Stimulated activated CD4-positive, alpha-beta T cell treated with anti-CD3 and anti-CD28 coated beads, Interleukin-15, amount 100 ng/mL, for 48 hours (primary cell): ENCODE measurements at regions not wholly inside any gene's neighbourhood (a gene's known extent, or its start where the extent isn't known, plus 50 kb on each side); places are given as distances from the start of the nearest gene placed in this dataset.

Source experiments
- DNase-seq, 2 donors: peaks; one replicate each; pipeline ENCODE4 v3.0.0-alpha.2; 2020; ENCODE audit warnings: low read depth in 2 of 2

DNA sequence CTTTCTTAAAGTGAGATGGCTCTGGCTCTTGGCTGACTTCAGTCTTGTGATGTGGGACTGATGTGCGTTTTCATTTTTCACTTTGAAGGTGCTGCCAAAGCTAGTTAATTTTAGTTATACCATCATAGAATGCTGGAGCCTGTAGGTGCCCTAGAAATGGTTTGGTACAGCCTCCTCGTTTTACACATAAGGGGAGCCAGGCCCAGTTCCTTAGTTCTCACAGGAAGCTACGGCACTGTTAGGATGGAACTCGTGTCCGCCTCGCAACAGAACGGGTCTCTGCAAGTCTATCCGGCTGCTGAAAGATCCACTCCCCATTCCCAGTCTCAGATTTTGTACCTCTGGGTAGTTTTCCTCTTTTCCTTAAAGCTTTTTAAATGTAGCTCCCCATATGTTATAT is 173.2 kb upstream of the PRPS1L1 start:
- DNase-seq = no peak

DNA sequence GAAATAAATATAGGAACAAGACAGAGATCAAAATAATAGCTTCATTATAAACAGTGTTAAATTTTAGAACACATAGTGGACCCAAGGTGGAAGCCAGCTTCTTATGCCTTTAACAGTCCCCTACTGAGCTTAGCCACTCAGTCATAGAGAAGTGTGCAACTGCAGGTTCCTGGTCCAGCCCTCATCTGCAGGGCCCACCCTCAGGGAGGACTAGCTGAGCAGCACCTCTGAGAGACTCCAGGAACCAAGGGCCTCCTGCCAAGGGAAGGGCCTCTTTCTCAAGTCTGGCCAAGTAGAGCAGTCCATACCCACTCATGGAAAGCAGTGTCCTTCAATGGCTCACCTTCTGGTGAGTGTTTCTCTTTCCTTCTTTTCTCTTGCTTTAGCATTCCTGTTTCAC is 173.7 kb upstream of the PRPS1L1 start:
- DNase-seq = no peak

DNA sequence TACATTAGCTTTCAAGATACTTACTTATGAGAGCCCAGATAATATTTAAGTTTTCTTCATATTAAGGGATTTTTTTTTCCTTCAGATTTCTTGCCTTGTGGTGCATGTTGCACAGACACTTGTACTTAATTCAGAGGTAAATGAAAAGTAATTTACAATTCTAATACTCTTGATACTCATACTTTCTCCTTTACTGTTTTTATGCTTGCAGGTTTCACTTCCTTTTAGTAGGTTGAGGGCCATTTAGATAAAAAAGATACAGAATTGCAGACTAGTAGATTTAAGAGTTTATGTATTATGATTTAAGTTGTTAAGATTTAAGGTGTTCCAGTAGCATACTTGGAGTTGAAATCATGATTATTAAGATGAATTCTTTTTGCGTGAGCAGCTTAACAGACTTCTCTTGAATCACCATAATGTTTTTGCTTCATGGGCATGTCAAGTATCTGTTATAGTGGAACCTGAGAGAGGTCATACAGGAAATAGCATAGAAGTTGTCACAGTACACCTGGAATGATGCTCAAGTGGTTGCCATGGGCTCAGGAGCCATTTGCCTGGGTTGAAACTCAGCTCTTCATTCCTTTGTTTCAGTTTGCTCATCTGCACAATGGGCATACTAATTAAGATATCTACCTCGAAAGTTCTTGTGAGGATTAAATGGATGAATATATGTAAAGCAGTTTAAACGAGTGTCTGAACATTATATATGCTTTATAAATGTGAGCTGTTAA is 174.8 kb upstream of the PRPS1L1 start:
- no peak for DNase-seq

DNA sequence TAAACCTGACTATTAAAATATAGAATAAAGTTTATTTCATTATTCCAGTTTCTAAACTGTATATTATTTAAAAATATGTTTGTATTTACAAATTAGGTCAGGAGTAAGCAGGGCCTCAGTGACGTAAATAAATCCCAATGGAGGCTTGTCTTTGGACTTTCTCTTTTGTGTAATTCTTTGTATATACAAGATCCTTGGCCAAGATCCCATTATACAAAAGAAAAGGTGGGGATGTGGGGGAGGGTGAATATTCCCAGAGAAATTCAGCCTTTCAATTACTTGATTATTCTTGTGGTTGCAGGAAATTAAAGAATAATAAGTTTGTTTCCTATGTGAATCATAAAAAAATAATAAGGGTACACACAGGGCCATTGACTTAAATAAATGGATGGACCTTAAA is 178.7 kb upstream of the PRPS1L1 start:
- no peak for DNase-seq

DNA sequence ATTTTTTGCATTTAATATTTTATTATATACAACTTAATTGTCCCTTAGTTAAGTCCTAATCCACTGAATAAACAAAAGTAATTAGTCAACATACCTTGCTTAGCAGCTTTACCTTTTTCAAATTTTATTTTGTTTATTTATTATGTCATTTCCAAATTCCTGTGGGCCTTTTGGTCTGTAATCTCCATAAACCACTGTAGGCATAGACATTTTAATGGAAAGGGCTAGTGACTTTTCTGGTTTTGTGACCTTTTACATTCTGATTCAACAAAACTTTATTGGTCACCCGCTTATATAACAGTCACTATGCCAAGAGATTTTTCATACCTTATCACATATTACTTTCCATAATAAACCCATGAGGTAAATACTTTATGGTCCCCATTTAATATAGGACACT is 181.3 kb upstream of the PRPS1L1 start:
- DNase-seq = no peak

DNA sequence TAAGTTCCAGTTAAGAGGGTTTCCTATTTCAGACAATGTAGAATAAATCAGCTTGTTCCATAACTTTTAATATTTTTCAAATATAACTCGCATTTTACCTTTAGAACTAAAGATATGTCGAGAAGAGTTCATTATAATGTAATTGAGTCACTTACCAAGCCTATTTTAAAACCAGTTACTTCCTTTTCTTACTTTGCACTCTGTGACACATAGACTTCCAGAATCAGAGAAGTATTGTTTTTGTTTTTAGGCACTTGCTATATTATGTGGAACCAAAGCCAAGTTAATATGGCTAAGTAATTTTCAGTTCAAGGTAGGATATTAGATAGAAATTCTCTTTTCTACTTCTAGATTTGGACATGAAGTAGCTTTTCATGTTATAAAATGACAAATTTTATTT is 182.7 kb upstream of the PRPS1L1 start:
- no peak for DNase-seq

DNA sequence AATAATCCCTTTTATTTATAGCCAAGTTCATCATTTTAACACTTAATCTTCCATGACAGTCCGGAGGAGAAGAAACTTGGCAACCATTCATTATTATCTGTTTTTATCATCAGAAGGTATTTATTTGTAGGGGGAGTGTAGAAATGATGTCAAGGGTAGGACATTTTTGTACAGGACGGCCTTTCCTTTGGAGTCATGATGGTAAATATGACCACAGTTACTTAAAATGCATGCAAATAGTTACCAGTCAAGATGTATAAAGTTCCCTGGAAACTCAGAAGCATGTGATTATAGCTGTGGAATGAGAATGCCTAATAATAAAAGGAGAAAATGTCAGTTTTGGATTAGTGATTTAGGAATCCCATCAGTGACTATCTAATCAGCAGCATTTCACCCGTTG is 183.1 kb upstream of the PRPS1L1 start:
- DNase-seq = no peak

DNA sequence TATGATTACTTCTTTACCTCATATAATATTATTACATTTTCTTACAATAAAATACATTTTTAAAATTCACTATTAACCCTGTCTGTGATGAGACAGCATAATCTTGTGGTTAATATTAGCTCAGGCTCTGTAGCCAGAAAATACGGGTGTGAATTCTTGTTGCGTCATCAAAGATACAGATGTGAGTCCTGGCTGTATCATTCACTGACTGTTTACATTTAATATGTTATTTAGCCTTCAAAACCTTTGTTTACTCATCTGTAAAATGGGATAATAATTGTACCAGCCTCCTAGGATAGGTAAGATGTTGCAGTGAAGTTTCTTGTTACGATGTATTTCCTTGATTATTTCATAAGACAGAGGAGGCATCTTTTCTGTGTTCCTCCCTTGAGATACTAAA is 184.7 kb upstream of the PRPS1L1 start:
- no peak for DNase-seq

DNA sequence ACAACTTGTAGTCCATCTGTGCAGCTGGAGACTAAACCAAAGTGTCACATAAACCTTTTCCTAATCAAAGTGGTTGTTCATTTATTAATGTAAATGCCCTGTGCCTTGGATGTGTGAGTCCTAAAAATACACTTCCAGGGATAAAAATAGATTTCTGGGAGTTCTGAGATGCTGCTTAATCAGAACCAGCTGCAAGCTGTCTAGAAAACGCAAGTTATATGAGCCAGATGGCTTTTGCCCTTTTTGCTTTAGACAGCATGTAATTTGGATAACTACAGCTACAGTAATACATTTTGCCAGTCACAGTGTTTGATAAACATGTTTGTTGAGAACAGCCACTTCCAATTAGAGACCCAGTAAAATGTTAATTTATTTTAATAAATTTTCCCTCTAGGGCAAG is 185.1 kb upstream of the PRPS1L1 start:
- no peak for DNase-seq

DNA sequence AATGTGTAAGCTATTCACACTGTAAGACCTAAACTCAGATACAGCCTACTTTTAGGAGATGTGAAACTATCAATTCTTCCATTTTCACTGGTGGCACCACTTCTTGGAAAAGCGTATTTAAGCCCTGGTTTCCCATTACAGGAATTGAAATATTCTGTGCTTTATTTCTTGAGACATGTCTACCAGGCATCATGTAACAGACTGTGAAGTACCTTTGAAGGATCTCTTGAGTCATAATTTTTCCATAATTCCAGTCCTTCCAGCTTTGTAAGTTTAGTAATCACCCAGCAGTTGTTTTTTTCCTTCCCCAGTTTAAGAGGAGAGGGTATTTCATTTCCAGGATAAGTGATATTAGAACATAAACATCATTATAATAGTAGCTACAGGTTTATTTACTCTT is 186.0 kb upstream of the PRPS1L1 start:
- DNase-seq = no peak

DNA sequence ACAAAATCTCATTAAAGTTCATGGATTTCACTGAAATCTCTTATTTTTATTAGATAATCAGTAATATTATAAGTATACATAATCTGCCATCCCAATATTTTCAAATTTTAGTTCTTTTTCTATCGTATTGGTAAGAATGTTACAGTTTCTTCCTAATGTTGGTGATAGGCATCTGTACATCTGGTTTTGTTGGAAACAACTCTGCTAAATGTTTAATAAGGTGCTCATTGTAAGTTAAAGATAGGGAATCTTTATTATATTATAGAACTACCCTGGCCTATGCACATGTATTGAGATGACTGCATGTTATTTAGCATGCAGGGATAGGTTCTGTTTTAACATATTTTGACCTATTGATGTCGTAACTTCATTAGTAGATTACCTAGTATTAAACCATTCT is 188.6 kb upstream of the PRPS1L1 start:
- DNase-seq = no peak

DNA sequence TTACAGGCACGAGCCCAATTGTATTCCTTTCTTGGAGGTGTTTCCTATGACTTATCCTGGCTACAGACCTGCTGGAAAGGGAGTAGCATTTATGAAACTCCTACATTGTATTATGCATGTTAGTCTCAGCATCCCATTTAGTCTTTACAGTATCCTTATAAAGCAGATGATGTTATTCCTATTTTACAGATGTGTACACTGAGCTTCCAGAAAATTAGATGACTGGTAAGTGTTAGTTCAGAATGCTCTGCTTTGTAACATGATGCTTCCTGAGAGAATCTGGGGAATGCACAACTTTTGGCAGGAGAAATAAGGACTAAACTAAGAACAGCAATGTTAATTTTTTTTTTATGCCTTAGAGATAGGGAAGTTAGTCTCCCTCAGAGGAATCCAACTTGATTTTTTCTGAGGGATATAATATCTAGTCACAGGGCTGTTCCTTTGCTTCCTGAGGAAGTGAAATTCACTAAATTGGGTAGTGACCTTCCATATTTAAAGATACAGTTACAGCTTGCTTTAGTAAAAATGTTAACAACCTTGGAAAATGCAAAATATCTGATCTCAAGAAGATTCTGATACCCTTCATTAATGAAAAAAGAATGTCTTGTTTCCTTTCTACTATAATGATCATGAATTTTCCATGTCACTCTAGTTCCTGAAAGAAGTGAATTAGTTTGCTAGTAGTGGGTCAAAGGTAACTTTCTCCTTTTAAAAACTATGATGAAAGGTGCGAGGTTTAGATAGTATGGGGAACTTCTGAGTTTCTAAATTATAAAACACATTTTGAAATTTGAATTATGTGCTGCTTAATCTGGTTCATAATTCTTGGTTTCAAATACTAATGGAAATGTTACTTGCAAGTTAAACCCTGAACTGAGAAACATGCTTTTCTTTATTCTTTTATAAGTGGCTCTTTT is 194.0 kb upstream of the PRPS1L1 start:
- DNase-seq = no peak

DNA sequence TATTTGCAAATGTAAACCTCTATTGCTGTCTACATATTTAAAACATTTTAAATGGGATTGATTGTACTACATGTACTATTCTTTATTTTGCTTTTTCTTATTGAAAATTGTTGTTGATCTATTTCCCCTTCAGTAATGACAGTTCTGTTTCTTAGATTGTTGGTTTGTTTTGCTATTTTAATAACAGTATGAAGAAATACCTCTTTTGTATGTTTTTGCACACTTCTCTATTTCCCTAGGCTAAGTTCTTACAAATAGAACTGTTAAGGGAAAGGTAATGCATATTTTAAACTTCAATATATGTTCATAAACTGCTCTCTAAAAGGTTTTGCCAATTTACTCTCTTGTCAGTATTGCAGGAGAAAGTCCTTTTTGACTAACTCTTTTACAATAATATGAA is 195.0 kb upstream of the PRPS1L1 start:
- no peak for DNase-seq

DNA sequence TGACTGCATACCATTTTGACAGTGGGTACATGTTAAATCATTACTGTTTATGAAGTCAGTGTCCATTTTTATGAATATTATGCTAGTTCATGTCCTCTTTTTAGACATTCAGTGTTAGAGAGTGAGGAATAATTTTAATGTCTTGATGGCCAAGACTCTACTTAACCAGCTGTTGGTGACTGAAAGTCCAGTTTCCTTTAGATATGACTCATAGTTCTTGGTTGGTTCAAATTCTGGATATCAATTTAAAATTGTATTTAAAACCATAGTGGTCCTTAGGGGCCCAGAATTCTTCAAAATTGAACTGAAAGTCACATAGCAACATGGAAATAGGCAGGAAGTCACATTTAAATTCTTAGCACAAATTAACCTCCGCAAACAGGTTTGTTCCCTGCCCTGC is 196.5 kb upstream of the PRPS1L1 start:
- no peak for DNase-seq

DNA sequence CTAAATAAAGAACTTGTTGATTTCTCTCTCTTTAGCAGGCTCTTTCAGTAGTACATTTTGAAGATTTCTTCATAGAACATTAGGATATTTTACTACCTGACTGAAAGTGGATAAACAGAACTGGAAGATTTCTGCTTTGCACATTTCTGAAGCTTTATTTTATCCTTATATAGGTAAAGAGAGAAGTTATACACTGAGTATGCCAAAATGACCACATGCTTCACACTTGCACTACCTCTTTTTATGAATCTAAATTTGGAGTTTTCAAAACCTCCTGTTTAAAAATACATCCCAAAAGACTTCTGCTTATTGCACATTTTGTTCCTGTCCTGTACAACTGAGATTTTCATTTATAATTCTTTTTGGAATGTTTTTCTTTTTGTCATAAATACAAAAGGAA is 197.4 kb upstream of the PRPS1L1 start:
- no peak for DNase-seq

DNA sequence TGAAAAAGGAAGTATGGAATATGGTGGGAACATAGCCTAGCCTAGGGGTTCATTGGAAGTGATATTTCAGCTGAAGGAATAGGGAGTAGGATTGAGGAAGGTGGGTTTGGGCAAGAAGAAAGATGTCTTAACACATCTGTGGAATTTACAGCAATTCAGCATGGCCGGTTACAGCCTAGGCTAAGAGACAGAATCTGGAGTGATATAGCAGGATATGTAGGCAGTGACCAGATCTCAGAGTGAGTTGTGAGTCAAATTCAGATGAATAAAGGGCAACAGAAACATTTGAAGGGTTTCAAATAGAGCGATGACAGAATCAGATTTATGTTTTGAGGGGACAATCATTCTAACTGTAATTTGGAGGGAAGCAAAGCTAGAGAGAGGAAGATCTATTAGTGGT is 199.0 kb upstream of the PRPS1L1 start:
- no peak for DNase-seq

DNA sequence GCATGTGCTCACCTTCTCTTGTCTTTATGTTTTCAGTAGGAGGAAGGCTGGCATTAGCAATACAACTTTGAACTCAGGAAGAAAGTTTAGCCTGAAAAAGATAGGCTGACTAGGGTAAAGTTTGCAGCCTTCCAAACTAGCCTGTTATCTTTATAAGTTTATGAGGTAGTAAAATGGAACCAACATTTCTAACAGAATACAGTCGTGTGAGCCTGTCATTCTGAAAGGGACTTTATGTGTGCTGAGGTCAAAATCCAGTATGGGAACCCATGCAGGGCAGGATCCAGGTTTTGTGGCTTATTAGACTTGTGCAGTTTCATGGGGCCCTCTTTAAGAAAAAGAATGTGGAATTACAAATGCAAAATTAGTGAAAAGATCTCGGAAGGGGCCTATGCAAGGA is 201.0 kb upstream of the PRPS1L1 start:
- DNase-seq = no peak

DNA sequence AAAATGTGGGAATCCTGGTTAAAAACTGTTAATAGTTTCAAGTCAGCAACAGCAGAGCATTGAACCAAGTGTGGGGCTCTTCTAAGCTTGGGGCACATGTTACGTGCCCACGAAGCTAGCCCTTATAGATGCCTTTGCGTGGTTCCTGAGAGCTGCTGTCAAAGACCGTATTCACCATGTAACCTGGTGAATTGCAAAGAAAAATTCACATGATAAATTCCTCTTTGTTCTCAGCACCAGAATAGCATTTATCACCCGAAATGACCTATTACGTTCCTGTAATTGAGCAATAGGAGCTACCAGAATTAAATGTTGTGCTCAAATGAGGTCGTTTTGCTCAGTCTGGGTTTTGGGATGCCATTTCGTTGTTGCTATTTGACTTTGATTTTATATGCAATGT is 202.6 kb upstream of the PRPS1L1 start:
- DNase-seq = no peak

DNA sequence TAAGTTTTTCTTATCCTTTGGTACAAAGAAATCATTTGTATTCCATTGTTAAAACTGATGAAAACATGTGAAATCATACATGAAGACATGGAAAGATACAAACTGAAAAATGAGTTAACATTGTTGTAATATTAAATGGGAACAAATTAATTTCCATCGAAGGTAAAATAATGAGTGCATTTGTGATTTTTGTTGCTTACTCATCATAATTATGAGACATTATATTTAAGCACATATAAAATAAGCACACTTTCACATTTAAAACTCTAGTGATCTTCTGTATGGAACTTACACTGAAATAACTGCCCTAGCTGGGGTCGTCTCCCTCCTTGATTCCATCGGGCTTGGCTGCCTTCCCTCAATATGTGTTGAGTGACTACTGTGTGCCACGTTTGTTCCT is 204.2 kb upstream of the PRPS1L1 start:
- DNase-seq = no peak

DNA sequence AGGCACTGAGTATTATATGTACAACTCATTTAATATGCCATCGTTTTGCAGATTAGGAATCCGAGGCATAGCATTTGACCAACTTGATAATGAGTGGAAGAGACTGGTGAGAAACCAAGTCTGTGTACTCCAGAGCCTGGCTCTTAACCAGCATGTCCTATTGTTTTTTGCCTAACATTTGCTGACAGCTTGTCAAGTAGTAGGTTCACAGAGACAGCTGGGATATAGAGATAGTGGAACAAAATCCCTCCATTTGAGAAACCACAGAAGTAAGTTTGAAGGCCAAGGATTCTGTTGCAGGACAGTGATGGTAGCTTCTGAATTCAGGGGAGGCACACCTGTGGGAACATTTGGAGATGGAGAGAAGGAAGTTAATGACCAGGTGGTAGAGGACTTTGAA is 206.9 kb upstream of the PRPS1L1 start:
- DNase-seq = no peak

DNA sequence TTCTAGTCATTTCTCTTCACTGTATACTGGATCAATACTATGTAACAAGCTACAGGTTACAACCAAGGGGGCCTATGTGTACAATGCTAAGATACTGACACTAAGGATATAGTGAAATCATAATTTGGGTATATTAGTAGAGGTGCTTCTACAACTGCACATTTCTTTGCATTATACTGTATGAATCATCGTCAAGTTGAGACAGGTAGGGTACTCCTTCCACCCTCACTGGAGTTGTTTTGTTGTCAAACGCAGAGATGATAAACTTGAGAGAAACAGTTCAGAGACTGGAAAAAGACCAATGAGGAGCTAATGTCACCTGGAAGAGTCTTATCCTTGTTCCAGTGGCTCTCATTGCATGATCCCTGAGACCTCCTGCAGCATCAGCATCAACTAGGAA is 208.2 kb upstream of the PRPS1L1 start:
- DNase-seq = no peak

DNA sequence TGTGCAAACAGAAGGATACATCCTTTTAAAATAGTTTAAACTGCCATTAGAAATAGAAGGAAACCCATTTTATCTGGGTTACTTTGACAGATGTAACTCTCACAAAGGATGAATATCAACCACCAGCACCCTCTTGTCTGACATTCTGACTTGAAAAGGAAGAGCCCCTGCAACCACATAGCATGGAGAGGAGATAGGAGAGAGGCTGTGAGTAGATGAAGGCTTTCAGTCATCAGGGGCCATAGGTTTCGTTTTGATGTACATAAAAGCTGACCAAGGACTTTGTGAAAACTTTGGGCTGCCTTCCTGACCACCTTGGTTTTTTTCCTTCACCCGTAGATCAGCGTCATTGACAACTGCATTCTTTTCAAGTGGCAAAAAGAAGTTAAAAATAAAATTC is 211.6 kb upstream of the PRPS1L1 start:
- no peak for DNase-seq

DNA sequence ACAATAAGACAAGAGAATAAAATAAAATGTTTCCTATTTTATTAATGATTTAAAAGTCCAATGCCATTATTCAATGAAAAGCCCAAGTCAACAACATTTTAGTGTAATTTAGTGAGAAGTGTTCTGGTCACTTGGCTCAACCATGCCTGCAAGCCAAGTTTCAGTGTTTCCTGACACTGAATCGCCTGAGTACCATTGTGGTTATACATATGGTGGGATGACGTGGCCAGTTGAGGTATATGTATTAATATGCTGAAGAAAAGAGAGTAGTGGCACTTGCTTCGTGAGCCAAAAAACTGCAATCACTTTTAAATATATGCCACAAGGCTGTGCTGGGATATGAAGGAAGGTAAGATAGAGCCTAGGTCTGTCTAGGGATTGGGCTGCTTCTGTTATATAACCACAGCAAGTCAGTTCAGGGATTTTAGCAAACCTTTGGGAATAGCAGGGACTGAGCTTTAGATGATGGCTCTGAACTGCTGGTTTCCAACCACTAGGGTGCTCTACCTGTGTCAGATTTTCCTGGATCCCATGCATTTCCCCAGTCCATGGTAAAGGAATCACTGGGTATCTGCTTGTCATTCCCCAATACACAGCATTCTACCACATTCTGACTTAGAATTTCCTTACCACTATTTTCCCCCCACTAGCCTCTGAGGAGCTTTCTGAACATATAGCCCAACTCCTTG is 214.0 kb upstream of the PRPS1L1 start:
- DNase-seq = no peak
